A673 (cell line): ENCODE measurements at regions not wholly inside any gene's neighbourhood (a gene's known extent, or its start where the extent isn't known, plus 50 kb on each side); places are given as distances from the start of the nearest gene placed in this dataset.

Experiments
- BruUV-seq: library from RNA; stranded (reverse); fragments of 400-500 nt; replicated peaks from 2 replicates; lab custom pipeline; 2021; lab: Mats Ljungman, UMichigan
- CTCF ChIA-PET: fragments of 300-600 bp; sonication (Branson Sonifier 250); formaldehyde crosslinking; loops from one replicate; lab custom pipeline; 2022; ENCODE audit warnings: antibody characterized with exemption; lab: Charles Lee
- POLR2A ChIA-PET: fragments of 300-600 bp; sonication (Branson Sonifier 250); formaldehyde crosslinking; loops from one replicate; lab custom pipeline; 2022; ENCODE audit warnings: antibody characterized with exemption; ENCODE audit not compliant: low non-redundant PET; lab: Charles Lee
- DNase-seq: peaks from one replicate; pipeline ENCODE4 v3.0.0-alpha.2; 2015; ENCODE audit warnings: low spot score
- H3K27ac ChIP-seq: fragments of 200-600 bp; sonication (generic); 2 replicates; pipeline ENCODE4 v1.5.1; 2016; ENCODE audit warnings: mixed run types, low read depth, mild to moderate bottlenecking, mixed read lengths, antibody characterized with exemption, low read length; ENCODE audit not compliant: poor library complexity, severe bottlenecking
- H3K27me3 ChIP-seq: fragments of 200-600 bp; sonication (generic); replicated peaks from 2 replicates; pipeline ENCODE4 v1.6.1; 2017; ENCODE audit warnings: mixed run types, low read depth, mild to moderate bottlenecking, mixed read lengths, antibody characterized with exemption, low read length; ENCODE audit not compliant: insufficient read depth, poor library complexity
- H3K36me3 ChIP-seq: fragments of 200-600 bp; sonication (generic); 2 replicates; pipeline ENCODE4 v1.6.1; 2016; ENCODE audit warnings: mixed run types, mild to moderate bottlenecking, mixed read lengths, antibody characterized with exemption, low read length; ENCODE audit not compliant: insufficient read depth, poor library complexity, severe bottlenecking
- H3K4me1 ChIP-seq: fragments of 200-600 bp; sonication (generic); 2 replicates; pipeline ENCODE4 v1.6.1; 2017; ENCODE audit warnings: mixed run types, mild to moderate bottlenecking, mixed read lengths, antibody characterized with exemption, low read length; ENCODE audit not compliant: insufficient read depth, poor library complexity, severe bottlenecking
- H3K4me3 ChIP-seq: fragments of 200-600 bp; sonication (generic); 2 replicates; pipeline ENCODE4 v1.5.1; 2016; ENCODE audit warnings: low read depth, mixed run types, mild to moderate bottlenecking, mixed read lengths, low read length; ENCODE audit not compliant: poor library complexity, severe bottlenecking
- H3K9me3 ChIP-seq: fragments of 200-600 bp; sonication (generic); 2 replicates; pipeline ENCODE4 v1.6.1; 2016; ENCODE audit warnings: mixed run types, low read depth, mild to moderate bottlenecking, mixed read lengths, antibody characterized with exemption, low read length; ENCODE audit not compliant: poor library complexity, severe bottlenecking
- EZH2 ChIP-seq: fragments of 200-600 bp; sonication (generic); IDR thresholded peaks from 2 replicates; pipeline ENCODE4 v1.6.1; 2017; ENCODE audit warnings: borderline replicate concordance, low read depth, mild to moderate bottlenecking, mixed read lengths, antibody characterized with exemption, low read length; ENCODE audit not compliant: poor library complexity, severe bottlenecking
- intact Hi-C: fragments of 100-400 bp; cut with micrococcal nuclease; formaldehyde crosslinking; loops from one replicate; pipeline ENCODE4 v1.10.0; 2022; ENCODE audit not compliant: unreplicated experiment
- TF ChIP-seq, protein P1 (sequence below): fragments of 300-800, 200-600 bp; sonication (generic); conservative IDR thresholded peaks from 2 replicates; pipeline ENCODE4 v1.5.1; 2017; ENCODE audit warnings: low read depth, mild to moderate bottlenecking, antibody characterized with exemption, low read length, moderate library complexity, mixed read lengths

DNA sequence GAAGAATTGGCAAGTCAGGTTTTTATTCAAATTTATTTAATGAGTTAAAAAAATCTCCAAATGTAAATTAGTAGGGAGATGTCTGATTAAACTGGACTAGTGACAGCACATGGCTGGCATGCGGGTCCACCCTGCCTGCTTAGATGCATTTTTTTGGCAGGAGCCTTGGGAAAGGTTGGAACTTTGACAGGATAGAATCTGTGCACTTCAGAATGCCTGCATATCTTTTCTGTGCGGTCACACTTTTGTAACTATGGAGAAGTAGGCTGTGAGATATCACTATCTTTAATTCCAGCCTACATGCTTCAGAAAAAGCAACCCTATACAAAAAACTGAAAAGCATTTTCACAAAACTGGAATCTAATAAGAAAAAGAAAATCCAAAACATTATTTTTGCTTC, 317.8 kb downstream of the MBD2 start:
- BruUV-seq = no TSS peak
- Histone ChIP-seq H3K27me3 (no peaks in the 10 kb centered on the region), H3K4me1 (no peaks in the 10 kb centered on the region), H3K9me3 (no peaks in the 10 kb centered on the region), H3K27ac (no peak overlapping the region), H3K36me3 (no peaks in the 10 kb centered on the region), H3K4me3 (no peak overlapping the region)
- ChIA-PET POLR2A (no interaction called here), CTCF (no interaction called here)
- intact Hi-C loops = no loop called here
- DNase-seq = no peak
- TF ChIP-seq, protein P1, sequence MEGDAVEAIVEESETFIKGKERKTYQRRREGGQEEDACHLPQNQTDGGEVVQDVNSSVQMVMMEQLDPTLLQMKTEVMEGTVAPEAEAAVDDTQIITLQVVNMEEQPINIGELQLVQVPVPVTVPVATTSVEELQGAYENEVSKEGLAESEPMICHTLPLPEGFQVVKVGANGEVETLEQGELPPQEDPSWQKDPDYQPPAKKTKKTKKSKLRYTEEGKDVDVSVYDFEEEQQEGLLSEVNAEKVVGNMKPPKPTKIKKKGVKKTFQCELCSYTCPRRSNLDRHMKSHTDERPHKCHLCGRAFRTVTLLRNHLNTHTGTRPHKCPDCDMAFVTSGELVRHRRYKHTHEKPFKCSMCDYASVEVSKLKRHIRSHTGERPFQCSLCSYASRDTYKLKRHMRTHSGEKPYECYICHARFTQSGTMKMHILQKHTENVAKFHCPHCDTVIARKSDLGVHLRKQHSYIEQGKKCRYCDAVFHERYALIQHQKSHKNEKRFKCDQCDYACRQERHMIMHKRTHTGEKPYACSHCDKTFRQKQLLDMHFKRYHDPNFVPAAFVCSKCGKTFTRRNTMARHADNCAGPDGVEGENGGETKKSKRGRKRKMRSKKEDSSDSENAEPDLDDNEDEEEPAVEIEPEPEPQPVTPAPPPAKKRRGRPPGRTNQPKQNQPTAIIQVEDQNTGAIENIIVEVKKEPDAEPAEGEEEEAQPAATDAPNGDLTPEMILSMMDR = no peak
- TF ChIP-seq EZH2 = no peak

DNA sequence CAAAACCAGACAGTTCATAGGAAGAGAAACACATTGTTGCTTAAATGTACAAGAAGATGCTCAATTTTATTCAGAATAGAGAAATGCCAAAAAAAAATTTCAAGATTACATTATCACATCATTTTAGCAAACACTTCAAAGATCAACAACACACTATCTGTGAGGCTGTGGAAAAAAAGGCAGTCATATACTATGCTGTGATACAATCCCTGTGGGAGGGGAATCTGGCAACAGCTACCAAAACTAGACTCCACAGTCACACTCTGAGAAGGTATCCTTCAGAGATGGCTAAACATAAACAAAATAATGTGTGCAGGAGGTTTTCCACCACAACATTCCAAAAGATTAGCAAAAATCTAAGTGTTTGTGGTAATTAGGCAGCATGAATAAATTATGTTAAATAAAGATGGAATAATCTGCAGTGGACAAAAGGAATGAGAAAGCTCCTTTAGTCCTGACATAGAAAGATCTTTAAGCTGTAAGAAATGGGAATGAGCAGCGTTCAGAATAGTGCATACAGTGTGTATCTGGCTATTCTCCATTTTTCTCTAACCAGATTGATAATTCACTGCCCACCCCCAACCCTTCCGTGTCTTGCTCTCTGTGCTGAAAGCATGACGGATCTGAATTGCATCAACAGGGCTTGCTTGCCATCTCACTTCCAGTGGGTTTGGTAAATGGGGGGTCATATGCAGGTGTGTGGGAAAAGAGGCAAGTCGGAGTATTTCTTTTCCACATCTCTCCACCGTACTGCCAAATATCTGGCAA, 329.6 kb downstream of the MBD2 start:
- Histone ChIP-seq H3K36me3 (no peaks in the 10 kb centered on the region), H3K27me3 (peaks cover 26% of the 10 kb centered on the region), H3K27ac (no peak overlapping the region), H3K4me3 (no peak overlapping the region), H3K9me3 (no peaks in the 10 kb centered on the region), H3K4me1 (no peaks in the 10 kb centered on the region)
- POLR2A ChIA-PET = no interaction called here
- CTCF ChIA-PET = no interaction called here
- no TSS peak for BruUV-seq
- no peak for DNase-seq
- TF ChIP-seq EZH2 = no peak
- intact Hi-C loops = no loop called here

DNA sequence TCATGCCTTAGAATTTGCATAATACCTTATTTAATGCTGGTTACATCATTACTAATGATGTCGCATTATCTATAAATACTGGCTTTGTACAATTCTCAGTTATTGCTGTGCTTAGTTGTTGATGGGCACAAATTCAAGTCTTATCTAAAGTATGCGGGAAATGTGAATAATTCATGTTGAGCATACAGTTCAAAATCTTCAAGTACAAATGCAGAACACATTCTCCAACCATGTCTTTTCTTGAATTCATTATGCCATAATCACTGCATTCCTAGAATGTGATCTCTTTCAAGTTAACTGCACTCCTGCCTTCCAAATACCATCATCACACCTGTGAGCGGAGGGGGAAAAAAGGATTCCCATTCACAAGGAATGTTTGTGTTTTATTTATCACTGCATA, 337.0 kb downstream of the MBD2 start:
- no TSS peak for BruUV-seq
- H3K9me3 ChIP-seq = no peaks in the 10 kb centered on the region
- no peak overlapping the region for H3K4me3 ChIP-seq
- ChIA-PET POLR2A (no interaction called here), CTCF (no interaction called here)
- H3K27ac ChIP-seq = no peak overlapping the region
- TF ChIP-seq EZH2 = no peak
- TF ChIP-seq, protein P1 = no peak
- no peaks in the 10 kb centered on the region for H3K4me1 ChIP-seq
- no peaks in the 10 kb centered on the region for H3K36me3 ChIP-seq
- H3K27me3 ChIP-seq = peaks cover 3% of the 10 kb centered on the region
- DNase-seq = no peak
- intact Hi-C loops = no loop called here

DNA sequence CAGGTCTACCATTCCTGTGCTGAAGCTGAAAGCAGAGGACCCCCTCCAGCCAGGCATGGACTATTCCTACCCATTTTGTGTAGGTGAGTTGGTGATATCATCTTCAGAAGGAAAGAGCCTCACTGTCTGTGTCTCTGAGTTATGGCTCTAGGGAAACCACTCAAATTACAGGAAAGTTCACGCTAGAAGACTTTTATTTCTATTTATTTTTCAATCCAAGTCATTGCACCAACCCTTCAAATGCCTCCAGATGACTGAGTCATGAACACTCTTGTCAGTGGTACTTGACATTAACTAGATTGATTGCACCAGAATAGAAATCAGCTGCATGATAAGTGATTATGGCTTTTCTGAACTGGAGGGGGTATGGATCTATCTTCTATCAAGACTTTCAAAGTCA, 338.4 kb downstream of the MBD2 start:
- DNase-seq = no peak
- ChIA-PET CTCF (no interaction called here), POLR2A (no interaction called here)
- H3K4me3 ChIP-seq = no peak overlapping the region
- TF ChIP-seq, protein P1 = no peak
- no peak for TF ChIP-seq EZH2
- intact Hi-C loops = no loop called here
- no TSS peak for BruUV-seq
- H3K9me3 ChIP-seq = no peaks in the 10 kb centered on the region
- no peak overlapping the region for H3K27ac ChIP-seq
- H3K36me3 ChIP-seq = no peaks in the 10 kb centered on the region
- H3K4me1 ChIP-seq = no peaks in the 10 kb centered on the region
- no peaks in the 10 kb centered on the region for H3K27me3 ChIP-seq
